Glomerular visceral epithelial cell (primary cell): ENCODE measurements at regions not wholly inside any gene's neighbourhood (a gene's known extent, or its start where the extent isn't known, plus 50 kb on each side); places are given as distances from the start of the nearest gene placed in this dataset.
A peak's percentile ranks its signal among the peaks of the same experiment; 100 is the strongest.
"Not testable (repeated sequence)": the region's sequence is repeated elsewhere in the genome, so short reads cannot be mapped to it uniquely, and the experiment has no call there.

ENCODE experiments used
- DNase-seq: peaks from one replicate; pipeline ENCODE4 v3.0.0-alpha.2; 2016; ENCODE audit errors: extremely low spot score

DNA sequence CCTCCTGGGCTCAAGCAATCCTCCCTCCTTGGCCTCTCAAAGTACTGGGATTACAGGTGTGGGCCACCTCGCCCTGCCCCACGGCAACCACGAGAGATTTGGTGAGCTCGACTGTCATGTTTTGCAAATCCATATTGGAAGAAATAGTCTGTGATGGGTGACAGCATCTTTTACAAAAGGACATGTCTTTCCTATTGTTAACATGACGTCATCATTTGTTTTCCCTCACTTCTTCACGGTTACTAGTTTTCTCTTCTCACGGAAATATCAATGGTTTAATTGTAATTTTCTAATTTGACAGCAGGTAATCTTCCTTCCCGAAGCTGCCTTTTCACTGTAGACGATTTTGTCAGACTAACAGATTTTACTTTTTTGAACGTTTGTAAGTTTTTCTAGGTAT, 110.8 kb upstream of the GREM2 start:
- no peak for DNase-seq

DNA sequence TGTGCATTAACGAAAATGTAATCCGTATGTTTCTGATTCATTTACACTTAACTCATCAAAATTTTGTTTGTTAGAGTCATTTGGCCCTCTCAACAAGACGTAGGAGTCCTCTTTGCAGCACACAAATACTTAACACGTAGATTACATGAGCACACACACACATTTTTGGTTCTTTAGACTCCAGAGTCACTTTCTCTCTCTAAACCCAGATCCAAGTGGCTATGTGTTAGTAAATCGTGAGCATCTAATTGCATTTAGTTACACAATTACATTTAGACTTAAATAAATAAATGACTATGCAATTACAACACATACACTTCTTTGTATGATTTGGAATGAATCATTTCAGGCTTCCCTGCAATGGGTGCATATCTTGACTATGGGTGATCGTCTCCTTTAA, 109.0 kb upstream of the GREM2 start:
- no peak for DNase-seq

DNA sequence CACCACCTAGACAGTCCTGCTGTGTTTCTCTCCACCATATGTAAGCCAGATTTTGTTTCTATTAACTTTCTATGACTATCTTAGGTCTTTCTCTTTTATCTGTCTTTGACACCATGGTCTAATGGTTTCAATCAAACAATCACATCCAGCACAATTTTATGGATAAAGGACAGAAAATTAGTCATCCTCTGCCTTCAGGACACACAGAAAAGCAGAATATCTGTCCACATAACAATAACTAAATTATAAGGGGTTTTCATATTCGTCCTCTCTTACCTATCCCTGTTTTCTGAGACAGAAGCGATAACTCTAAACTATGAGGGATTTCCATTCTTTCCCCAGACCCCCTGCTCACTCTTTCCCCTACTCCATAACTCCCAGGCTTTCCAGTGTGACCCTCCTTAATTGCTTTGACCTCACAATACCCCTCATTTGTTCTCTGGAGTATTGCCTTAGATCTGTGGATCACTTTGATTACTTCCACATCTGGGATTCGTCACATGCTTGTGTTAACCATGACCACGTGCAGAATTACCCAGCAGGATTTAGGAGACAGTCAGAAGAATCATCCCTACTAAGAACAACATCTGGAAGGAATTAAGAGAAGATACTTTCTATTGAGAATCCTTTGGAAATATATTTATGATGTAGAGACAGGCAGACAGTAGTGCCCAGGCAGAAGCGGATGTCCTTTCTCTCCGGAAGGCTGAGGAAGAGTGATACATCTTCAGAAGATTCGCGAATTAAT, 108.2 kb upstream of the GREM2 start:
- no peak for DNase-seq

- DNase-seq, result not testable (repeated sequence)
Observed at GRCh38 chr1:240716538-240716937, 104.6 kb upstream of the GREM2 start.

DNA sequence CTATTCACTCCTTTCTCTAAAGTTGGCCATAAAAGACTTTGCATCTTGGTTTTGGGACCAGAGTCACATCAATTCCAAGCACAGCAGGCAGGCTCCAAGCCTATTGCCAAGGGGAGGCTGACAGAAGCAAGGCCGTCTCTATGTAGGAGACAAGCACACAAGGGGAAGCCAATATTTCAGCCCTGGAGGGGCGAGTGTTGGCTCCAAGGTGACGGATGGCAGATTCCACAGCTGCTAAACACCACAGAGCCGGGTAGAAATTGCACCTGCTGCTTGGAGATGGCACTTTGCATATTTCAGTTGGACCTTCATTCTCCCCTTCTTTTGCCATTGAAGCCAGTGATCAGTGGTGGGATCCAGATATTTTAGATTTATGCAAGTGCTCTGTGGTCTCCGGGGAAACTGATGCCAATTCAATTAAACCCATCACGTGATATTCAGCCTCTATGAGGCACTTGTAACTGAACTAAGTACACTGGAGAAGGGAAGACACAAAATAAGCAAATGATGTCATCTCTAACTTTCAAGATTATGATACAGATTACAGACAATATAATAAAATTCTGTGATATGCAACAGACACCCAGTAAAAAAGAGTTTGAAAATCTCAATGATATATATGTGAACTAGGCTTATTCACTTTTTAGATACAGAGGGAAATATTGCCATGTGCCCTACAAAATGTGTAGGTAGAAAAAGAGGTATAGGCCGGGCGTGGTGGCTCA, 102.8 kb upstream of the GREM2 start:
- DNase-seq, result no peak

DNA sequence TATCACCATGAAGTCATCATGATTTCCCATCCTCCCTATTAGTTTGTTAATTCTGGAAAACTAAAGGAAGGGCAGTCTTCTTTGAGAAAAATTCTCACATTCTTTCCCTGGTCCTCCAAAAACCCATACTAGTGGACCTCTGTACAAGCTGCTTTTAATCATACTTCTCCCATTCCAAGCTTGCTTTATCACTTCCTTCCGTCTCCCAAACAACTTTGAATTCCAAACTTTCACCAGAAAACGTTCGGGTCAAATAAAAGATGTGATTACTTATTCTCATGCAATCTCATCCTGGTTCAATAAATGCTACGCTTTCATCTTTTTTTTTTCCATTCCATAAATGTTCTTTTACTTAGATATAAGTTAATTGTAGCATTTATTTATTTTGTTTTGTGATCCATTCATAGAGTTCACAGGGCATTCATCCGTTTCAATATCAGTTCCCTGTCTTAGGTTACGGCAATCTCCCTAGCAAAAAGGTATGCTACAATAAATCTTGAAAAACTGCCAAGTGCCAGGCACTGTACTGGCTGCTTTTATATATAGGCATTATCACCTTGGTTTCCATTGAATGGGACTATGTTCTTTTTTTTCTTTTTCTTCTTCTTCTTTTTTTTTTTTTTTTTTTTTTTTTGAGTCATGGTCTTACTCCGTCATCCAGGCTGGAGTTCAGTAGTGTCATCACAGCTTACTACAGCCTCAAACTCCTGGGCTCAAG, 100.2 kb upstream of the GREM2 start:
- DNase-seq, result no peak

DNA sequence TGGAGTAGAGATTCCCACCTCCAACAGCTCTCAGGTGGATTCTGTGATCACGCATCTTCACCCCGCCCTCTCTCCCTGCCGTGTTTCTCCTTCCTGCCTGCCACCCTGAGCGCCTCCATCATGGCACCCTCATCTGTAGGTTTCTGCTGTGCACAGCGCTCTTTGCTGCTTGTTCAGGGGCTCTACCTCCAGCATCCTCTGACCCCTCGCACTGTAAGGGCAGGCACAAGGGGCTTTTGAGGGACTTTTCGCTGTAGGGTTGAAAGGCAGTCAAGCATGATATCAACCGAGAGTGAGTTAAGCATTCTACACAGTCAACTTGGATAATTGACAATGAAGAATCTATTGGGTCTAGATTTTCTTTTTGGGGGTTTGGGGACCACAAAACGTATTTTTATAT, 99.1 kb upstream of the GREM2 start:
- no peak for DNase-seq

DNA sequence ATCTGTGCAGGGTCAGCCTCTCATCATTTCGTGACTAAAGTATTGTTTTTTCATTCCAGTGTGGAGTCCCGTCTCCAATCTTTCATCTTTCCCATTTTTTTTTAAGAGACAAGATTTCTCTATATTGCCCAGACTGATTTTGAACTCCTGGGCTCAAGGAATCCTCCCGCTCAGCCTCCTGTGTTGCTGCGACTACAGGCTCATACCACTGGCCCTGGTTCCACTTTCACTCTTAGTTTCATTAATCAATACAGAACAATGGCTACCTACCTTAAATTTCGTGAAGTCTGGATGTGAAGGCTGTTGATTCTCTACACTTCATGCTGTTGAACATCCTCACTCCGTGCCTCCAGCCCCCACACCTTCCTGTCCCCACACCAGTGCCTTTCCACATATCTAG, 97.7 kb upstream of the GREM2 start:
- no peak for DNase-seq

DNA sequence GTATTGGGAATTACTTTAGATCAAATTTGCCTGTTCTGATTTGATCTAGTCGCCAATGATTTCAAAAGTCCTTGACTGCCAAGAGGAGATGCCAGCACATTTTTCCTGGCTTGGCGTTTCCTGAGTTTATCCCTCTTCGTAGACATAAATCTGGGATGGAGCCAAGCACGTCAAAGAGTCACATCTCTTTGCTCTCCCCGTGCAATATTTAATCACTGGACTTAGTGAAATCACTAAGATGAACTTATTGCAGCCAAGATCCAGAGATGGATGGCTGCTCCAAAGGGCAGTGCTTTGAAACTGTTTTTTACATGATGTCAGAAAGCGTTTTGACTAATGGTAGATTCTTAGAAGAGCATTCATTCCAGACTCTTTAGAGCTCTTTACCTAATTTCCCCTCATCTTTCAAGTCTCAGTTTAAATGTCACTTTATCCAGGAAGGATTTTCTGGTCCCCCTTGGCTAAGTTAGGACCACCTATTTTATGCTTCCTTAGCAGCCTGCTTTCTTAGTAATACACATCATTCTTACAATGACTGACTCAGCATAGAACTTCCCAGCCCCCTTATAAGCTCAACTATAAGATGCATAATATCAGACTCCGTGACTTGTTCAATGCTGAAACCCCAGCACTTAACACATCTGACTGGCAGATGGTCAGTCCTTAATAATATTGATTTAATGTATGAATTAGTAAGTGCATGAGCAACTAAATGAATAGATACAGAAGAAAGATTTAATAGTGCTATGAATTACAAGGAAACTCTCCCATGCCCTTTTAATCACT, 94.4 kb upstream of the GREM2 start:
- DNase-seq, result no peak

DNA sequence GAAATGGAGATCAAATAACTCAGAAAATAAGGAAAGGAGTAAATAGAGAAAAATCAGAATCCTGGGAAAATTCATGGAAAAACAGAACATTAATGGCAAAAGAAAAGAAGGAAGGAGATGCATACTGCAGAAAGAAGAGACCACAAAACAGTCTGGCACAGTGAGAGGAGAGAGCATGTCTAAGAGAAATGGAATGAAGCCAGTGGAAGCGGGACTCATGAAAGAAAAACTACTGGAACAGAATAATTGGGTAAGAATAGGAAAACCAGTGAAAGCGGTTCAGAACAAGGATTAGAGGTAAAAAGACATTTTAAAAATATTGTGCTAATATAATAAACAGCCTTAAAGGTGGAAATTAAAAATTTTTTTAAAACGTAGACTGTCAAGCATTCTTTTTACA, 93.6 kb upstream of the GREM2 start:
- DNase-seq, result no peak

- peak; percentile 9 for DNase-seq
Observed at GRCh38 chr1:240701412-240701811, 89.5 kb upstream of the GREM2 start.

GRCh38 chr1:240695416-240695815, 83.5 kb upstream of the GREM2 start:
- DNase-seq, result no peak

DNA sequence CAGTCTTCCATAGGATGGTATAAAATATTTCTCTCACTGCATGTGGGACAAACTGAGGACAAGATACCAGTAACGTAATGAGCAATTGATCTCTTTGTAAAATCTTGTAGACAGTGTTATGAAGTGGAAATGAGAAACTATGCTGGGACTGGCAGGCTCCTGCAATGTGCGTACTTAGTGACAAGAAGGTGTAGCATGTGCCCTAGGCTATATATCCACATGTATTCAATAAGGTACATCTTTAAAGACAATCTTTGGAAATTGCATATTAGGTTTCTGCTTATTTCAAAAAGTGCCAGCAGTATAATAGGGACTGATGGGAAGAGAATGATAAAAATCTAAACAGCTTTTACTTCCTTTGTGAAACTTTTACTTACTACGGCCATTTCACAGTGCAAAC, 81.9 kb upstream of the GREM2 start:
- DNase-seq, result no peak

GRCh38 chr1:240693036-240693435, 81.1 kb upstream of the GREM2 start:
- DNase-seq, result no peak

GRCh38 chr1:240691909-240692705, 80.2 kb upstream of the GREM2 start:
- DNase-seq, result peak; percentile 28

DNA sequence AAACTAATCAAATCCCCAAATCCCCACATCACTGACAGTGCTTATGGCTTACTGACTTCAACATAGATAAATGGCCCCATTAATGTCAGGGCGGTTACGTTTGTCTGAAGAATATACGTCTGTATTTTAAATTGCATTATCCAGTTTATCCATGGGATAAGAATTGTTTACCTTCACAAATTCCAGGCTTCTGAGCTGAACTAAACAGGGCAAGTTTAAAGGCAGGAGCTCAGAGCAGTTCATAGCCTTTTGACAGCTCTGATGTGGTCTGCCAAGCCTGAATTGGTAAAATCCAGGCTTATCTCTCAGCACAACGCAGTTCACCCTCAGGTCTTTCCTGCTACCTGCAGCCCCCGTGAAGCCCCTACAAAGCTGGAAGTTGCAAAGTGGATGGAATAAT, 79.5 kb upstream of the GREM2 start:
- DNase-seq, result no peak

DNA sequence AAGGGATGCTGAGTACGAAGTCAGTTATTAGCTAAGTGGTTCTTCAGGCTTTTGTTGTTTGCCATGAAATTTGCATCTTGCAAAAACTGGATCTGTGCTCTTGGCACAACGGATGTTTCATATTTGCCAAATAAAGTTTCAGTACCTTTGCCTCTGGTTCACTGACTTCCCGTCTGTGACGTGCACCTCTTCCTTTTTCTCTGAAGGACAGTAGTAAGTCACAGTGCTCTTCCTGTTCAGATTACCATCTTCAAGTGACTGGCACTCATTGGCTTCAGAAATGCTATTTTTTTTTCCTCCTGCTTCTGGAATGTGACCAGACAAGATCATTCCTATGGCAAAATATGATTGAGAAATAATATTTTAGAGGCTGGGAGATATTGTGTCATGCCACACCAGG, 75.9 kb upstream of the GREM2 start:
- DNase-seq, result no peak

- no peak for DNase-seq
Observed at GRCh38 chr1:240683576-240683975, 71.6 kb upstream of the GREM2 start.

DNA sequence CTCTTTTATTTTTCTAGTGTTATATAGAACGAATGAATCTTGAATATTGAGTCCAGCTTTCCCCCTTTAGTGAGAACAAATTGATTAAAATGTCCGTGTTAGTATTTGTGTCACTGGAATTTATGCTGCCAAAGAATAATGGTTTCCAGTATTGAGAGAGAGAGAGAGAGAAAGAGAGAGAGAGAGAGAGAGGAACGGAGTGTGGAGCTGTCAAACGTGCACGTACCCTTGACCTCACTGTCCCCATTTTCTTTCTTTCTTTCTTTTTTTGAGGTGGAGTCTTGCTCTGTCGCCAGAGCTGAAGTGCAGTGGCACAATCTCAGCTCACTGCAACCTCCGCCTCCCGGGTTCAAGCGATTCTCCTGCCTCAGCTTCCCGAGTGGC, 70.9 kb upstream of the GREM2 start:
- DNase-seq, result no peak

DNA sequence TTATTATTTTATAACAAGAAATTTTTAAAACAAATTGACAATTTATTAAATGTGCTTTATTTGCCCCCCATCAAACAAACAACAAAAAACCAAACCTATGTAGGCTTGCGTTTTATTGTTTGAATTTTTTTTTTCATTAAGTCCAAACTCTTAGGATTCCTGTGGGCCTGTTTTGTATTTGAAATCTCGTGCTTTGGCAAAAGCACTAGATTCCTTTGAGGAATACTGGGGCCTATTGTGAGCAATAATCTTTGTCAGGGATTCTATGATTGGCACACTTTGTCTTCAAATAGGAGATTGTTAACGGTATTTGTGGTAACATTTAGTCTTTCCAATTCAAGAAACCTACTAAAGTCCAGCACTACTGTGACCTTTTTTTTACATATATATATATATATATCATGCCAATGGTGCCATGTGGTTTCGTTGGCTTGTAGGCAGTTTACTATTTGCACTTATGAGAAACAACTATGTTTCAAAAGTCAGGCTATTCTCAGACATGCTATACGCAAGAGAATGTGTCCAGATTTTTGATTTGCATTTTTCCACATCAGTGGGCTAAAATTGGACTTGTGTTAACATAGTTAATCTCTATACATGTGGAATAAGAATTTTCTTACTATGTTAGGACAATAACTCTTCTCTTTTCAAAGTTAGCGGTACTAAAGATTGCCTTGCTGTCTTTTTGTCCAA, 70.4 kb upstream of the GREM2 start:
- DNase-seq, result no peak
